Upper lobe of right lung (tissue), 1 donor: ENCODE measurements at regions not wholly inside any gene's neighbourhood (a gene's known extent, or its start where the extent isn't known, plus 50 kb on each side); places are given as distances from the start of the nearest gene placed in this dataset.

Source experiments
- ATAC-seq: fragments of 200-7000 bp; cut with Tn5 transposase; one replicate; pipeline ENCODE4 v1.9.1; 2020; ENCODE audit warnings: mild to moderate bottlenecking, moderate library complexity
- DNase-seq: peaks from one replicate; pipeline ENCODE4 v3.0.0-alpha.2; 2020
- H3K27ac ChIP-seq: fragments of 200-600 bp; one replicate; pipeline ENCODE4 v1.8.0; 2022
- H3K27me3 ChIP-seq: fragments of 200-600 bp; one replicate; pipeline ENCODE4 v1.8.0; 2022; ENCODE audit warnings: mild to moderate bottlenecking
- H3K36me3 ChIP-seq: fragments of 200-600 bp; one replicate; pipeline ENCODE4 v1.8.0; 2022
- H3K4me1 ChIP-seq: fragments of 200-600 bp; one replicate; pipeline ENCODE4 v1.8.0; 2022
- H3K4me3 ChIP-seq: fragments of 200-600 bp; one replicate; pipeline ENCODE4 v1.8.0; 2022; ENCODE audit warnings: mild to moderate bottlenecking
- H3K9me3 ChIP-seq: fragments of 200-600 bp; one replicate; pipeline ENCODE4 v1.8.0; 2022
- intact Hi-C: fragments of 100-400 bp; cut with DNase I; formaldehyde crosslinking; loops from one replicate; pipeline ENCODE4 v1.11.0; 2022
- TF ChIP-seq, protein P1 (sequence below): fragments of 200-600 bp; IDR thresholded peaks from one replicate; pipeline ENCODE4 v1.8.0; 2022; ENCODE audit warnings: antibody characterized with exemption
- donor health status: DM: no; HTN: yes; CAD: no; lungs with severe emphysema.

DNA sequence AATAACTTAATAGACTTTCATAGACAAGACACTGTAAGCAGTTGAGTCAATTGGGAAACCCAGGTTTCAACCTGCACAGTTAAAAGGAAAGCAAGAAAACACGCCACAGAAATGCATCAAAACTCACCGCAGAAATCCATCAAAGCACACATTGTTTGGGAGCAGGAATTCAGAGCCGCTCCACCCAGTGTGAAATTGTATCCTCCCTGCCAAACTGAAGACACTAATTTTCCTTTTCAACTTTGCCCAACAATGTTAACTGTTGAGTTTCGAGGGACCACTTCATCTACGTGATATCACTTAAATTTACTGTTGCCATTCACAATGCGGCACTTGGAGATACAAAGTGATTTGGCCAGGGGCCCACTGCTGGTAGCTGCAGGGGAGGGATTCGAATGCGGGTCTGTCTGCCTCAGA is 92.7 kb downstream of the DACT2 start:
- TF ChIP-seq, protein P1, sequence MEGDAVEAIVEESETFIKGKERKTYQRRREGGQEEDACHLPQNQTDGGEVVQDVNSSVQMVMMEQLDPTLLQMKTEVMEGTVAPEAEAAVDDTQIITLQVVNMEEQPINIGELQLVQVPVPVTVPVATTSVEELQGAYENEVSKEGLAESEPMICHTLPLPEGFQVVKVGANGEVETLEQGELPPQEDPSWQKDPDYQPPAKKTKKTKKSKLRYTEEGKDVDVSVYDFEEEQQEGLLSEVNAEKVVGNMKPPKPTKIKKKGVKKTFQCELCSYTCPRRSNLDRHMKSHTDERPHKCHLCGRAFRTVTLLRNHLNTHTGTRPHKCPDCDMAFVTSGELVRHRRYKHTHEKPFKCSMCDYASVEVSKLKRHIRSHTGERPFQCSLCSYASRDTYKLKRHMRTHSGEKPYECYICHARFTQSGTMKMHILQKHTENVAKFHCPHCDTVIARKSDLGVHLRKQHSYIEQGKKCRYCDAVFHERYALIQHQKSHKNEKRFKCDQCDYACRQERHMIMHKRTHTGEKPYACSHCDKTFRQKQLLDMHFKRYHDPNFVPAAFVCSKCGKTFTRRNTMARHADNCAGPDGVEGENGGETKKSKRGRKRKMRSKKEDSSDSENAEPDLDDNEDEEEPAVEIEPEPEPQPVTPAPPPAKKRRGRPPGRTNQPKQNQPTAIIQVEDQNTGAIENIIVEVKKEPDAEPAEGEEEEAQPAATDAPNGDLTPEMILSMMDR: no peak
- H3K4me1 ChIP-seq: no peaks in the 10 kb centered on the region
- H3K4me3 ChIP-seq: no peak overlapping the region
- intact Hi-C loops: no loop called here
- no peaks in the 10 kb centered on the region for H3K36me3 ChIP-seq
- no peaks in the 10 kb centered on the region for H3K9me3 ChIP-seq
- DNase-seq: no peak
- no peak overlapping the region for H3K27ac ChIP-seq
- no peak for ATAC-seq
- H3K27me3 ChIP-seq: peaks cover 4% of the 10 kb centered on the region

DNA sequence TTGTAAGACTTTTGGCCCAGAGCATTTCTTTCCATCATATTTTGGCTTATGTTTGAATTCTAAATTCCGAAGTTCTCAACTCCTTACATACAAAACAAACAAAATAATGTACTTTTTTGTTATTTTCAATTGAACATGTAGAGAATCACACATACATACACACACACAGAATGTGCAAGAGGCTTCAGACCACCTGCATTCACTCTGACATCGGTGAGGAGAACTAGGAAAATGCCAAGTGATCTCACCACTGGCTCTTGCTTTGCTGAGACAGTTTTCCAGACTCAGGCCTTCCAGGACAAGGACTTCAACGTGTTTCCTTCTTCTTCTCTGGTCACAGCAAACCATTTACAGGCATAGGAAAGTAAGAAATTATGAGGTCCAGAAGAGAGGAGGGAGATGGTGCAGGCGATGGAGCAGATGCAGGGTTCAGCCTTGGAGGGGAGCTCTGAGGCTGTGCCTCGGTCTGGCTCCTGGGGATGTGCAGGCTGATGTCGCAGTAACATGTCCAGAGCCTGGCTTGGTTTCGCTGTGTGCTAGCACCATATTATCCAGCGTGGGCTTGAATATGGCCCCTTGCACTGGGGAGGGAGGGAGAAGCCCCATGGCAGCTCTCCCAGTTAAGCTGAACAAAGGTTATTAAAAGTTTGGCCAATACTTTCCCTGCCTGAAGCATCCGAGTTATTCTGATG is 93.4 kb downstream of the DACT2 start:
- TF ChIP-seq, protein P1: no peak
- Histone ChIP-seq H3K27me3 (peaks cover 4% of the 10 kb centered on the region), H3K36me3 (no peaks in the 10 kb centered on the region), H3K4me1 (no peaks in the 10 kb centered on the region), H3K27ac (no peak overlapping the region), H3K4me3 (no peak overlapping the region), H3K9me3 (no peaks in the 10 kb centered on the region)
- no peak for ATAC-seq
- DNase-seq: no peak
- intact Hi-C loops: no loop called here

DNA sequence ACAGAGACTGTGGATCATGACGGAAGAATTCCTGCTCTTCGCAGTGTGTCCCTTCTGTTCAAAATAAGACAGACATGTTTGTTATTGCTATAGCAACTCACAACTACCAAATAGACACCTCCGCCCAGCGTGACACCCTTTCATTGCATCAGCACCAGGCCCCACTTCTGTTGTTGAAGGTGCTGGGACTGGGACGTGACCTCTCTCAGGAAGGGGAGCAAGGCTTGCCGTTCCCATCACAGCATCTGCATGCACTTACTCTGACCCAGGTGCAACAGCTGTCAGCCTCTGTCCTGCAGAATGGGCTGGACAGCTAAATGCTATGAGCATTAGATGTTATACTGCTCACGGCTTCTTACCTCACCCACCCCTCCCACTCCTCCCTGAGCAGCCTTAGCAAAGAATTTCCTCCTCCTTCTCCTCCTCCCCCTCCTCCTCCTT is 94.1 kb downstream of the DACT2 start:
- no peak overlapping the region for H3K27ac ChIP-seq
- H3K9me3 ChIP-seq: no peaks in the 10 kb centered on the region
- H3K4me3 ChIP-seq: no peak overlapping the region
- no peak for DNase-seq
- no peaks in the 10 kb centered on the region for H3K4me1 ChIP-seq
- intact Hi-C loops: no loop called here
- H3K27me3 ChIP-seq: peaks cover 4% of the 10 kb centered on the region
- peak; percentile 10 for ATAC-seq
- H3K36me3 ChIP-seq: no peaks in the 10 kb centered on the region
- TF ChIP-seq, protein P1: no peak

DNA sequence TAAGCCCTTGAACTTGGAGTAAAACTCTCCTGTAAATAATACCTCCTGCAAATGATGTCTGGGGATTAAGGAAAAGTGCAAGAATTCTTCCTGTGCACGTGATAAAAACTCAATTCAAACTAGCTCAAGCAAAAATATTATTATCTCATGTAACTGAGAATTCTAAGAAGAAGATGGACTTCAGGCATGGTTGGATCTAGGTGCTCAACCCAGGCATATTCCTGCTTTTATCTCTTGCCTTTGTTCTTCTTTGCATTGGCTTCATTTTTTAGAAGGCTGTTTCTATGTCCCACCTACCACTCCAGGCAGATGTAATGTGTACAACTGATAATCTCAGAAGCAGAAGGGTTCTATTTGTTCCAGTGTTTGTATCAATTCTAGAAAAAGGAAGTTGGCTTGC is 95.8 kb downstream of the DACT2 start:
- ATAC-seq (no peak), DNase-seq (no peak)
- no peaks in the 10 kb centered on the region for H3K4me1 ChIP-seq
- H3K36me3 ChIP-seq: no peaks in the 10 kb centered on the region
- intact Hi-C loops: no loop called here
- TF ChIP-seq, protein P1: no peak
- H3K4me3 ChIP-seq: no peak overlapping the region
- no peak overlapping the region for H3K27ac ChIP-seq
- no peaks in the 10 kb centered on the region for H3K9me3 ChIP-seq
- peaks cover under 1% of the 10 kb centered on the region for H3K27me3 ChIP-seq

DNA sequence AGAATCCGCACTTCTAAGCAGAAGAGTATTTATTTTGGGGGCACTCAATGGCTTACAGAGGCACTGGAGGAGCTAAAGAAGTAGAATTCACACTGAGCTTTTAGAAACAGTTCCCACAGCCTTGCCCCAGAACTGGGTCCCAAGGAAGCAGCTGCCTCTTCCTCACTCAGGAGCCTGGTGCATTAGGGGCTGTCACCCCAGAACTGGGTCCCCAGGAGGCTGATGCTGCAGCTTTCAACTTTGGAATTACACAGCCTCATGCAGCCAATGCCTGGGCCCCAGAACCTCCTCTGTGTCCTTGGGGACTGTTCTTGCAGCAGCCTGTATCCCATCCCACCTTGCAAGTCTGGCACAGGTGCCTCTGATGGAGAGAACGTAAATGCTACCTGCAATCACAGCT is 96.4 kb downstream of the DACT2 start:
- TF ChIP-seq, protein P1: no peak
- no peaks in the 10 kb centered on the region for H3K27me3 ChIP-seq
- DNase-seq: no peak
- no peak overlapping the region for H3K4me3 ChIP-seq
- ATAC-seq: no peak
- H3K36me3 ChIP-seq: no peaks in the 10 kb centered on the region
- H3K9me3 ChIP-seq: no peaks in the 10 kb centered on the region
- intact Hi-C loops: no loop called here
- H3K4me1 ChIP-seq: no peaks in the 10 kb centered on the region
- no peak overlapping the region for H3K27ac ChIP-seq
